ENCODE measurements at regions not wholly inside any gene's neighbourhood (a gene's known extent, or its start where the extent isn't known, plus 50 kb on each side); places are given as distances from the start of the nearest gene placed in this dataset.
"Not testable (repeated sequence)": the region's sequence is repeated elsewhere in the genome, so short reads cannot be mapped to it uniquely, and the experiment has no call there.

- H3K9ac ChIP-seq (ENCODE audit: low read length): no peak overlapping the region
- no peak overlapping the region for H2AK5ac ChIP-seq (ENCODE audit: low read length)
- no peak overlapping the region for H3K4ac ChIP-seq (ENCODE audit: low read depth, low read length)
- no peak overlapping the region for H2BK15ac ChIP-seq (replicated peaks; ENCODE audit: low read depth)
- H2BK120ac ChIP-seq (ENCODE audit: low read depth, low read length): no peak overlapping the region
- no peak overlapping the region for H3K4me2 ChIP-seq (ENCODE audit: low read length)
- DNase-seq: no peak
- H2BK5ac ChIP-seq (ENCODE audit: low read length): no peak overlapping the region
- no peak overlapping the region for H3K4me3 ChIP-seq (ENCODE audit: low read length)
- H4K8ac ChIP-seq (ENCODE audit: low read depth, low read length): no peak overlapping the region
- H3K79me2 ChIP-seq (ENCODE audit: control insufficient read depth, insufficient read depth, low read length): no peaks in the 10 kb centered on the region
- H3K27ac ChIP-seq (ENCODE audit: low read depth, low read length): no peak overlapping the region
- no peaks in the 10 kb centered on the region for H3K79me1 ChIP-seq (ENCODE audit: low read length)
- no peak overlapping the region for H3K23ac ChIP-seq (ENCODE audit: low read length)
- H4K5ac ChIP-seq (ENCODE audit: low read length): no peak overlapping the region
- H3K36me3 ChIP-seq (ENCODE audit: control insufficient read depth, insufficient read depth, low read length): no peaks in the 10 kb centered on the region
- no CpG with 5 or more reads among the region's 1 CpG for WGBS (ENCODE audit: extremely low coverage, insufficient coverage, low lambda C conversion rate)
- no peak overlapping the region for H3K18ac ChIP-seq (ENCODE audit: low read length)
- H3K56ac ChIP-seq (ENCODE audit: low read length): no peak overlapping the region
- H3K4me1 ChIP-seq (ENCODE audit: control insufficient read depth, low read depth, low read length): no peaks in the 10 kb centered on the region
- no peaks in the 10 kb centered on the region for H3K27me3 ChIP-seq (ENCODE audit: insufficient read depth, low read length, poor library complexity)
These were observed 157.3 kb upstream of the CREB1 start for GRCh38 chr2:207372483-207372882.

DNA sequence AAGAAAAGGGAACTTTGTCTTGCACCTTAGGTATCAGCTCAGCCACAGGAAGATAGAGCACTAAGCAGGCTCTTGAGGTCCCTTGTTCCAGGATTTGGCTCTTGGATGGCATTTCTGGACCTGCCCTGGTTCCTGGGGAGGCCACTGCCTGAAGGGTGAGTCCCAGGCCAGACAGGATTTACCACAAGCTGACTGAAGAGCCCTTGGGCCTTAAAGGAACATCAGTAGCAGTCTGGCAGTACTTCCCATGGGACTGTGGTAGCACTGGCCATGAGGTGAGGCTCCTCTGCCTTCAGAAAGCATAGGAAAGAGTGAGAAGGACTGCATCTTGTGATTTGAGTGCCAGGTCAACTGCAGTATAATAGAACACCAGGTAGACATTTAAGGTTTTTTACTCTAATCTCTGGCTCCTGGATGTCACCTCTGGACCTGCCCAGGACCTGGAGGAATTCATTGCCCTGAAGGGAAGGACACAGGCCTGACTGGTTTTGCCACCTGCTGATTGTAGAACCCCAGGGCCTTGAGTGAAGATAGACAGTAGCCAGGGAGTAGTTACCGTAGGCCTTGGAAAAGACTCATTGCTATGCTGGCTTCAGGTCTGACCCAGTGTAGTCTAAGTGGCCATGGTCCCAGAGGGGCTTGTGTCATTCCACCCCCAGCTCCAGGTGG lies 154.4 kb upstream of the CREB1 start:
- Histone ChIP-seq H3K4ac (ENCODE audit: low read depth, low read length) (no peak overlapping the region), H2BK15ac (replicated peaks; ENCODE audit: low read depth) (no peak overlapping the region), H3K18ac (ENCODE audit: low read length) (no peak overlapping the region), H2BK120ac (ENCODE audit: low read depth, low read length) (no peak overlapping the region), H3K4me2 (ENCODE audit: low read length) (no peak overlapping the region), H3K4me3 (ENCODE audit: low read length) (no peak overlapping the region), H4K8ac (ENCODE audit: low read depth, low read length) (no peak overlapping the region), H3K27ac (ENCODE audit: low read depth, low read length) (no peak overlapping the region), H3K9ac (ENCODE audit: low read length) (no peak overlapping the region), H3K56ac (ENCODE audit: low read length) (no peak overlapping the region), H3K23ac (ENCODE audit: low read length) (no peak overlapping the region), H3K36me3 (ENCODE audit: control insufficient read depth, insufficient read depth, low read length) (no peaks in the 10 kb centered on the region), H4K5ac (ENCODE audit: low read length) (no peak overlapping the region), H3K79me1 (ENCODE audit: low read length) (no peaks in the 10 kb centered on the region), H2BK5ac (ENCODE audit: low read length) (no peak overlapping the region), H3K79me2 (ENCODE audit: control insufficient read depth, insufficient read depth, low read length) (no peaks in the 10 kb centered on the region), H2AK5ac (ENCODE audit: low read length) (no peak overlapping the region), H3K27me3 (ENCODE audit: insufficient read depth, low read length, poor library complexity) (no peaks in the 10 kb centered on the region), H3K4me1 (ENCODE audit: control insufficient read depth, low read depth, low read length) (no peaks in the 10 kb centered on the region)
- no CpG with 5 or more reads among the region's 1 CpG for WGBS (ENCODE audit: extremely low coverage, insufficient coverage, low lambda C conversion rate)
- DNase-seq: no peak

DNA sequence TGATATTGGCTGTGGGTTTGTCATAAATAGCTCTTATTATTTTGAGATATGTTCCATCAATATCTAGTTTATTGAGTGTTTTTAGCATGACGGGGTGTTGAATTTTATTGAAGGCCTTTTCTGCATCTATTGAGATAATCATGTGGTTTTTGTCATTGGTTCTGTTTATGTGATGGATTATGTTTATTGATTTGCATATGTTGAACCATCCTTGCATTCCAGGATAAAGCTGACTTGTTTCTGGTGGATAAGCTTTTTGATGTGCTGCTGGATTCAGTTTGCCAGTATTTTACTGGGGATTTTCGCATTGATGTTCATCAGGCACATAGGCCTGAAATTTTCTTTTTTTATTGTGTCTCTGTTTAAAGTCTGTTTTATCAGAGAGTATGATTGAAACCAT lies 151.1 kb upstream of the CREB1 start:
- not testable (repeated sequence) for H3K9ac ChIP-seq (ENCODE audit: low read length); H3K36me3 ChIP-seq (ENCODE audit: control insufficient read depth, insufficient read depth, low read length); H3K79me2 ChIP-seq (ENCODE audit: control insufficient read depth, insufficient read depth, low read length); H3K56ac ChIP-seq (ENCODE audit: low read length); H2BK5ac ChIP-seq (ENCODE audit: low read length); DNase-seq; H2BK15ac ChIP-seq (replicated peaks; ENCODE audit: low read depth); H2BK120ac ChIP-seq (ENCODE audit: low read depth, low read length); H3K4me1 ChIP-seq (ENCODE audit: control insufficient read depth, low read depth, low read length); H2AK5ac ChIP-seq (ENCODE audit: low read length); H3K4me2 ChIP-seq (ENCODE audit: low read length); H4K8ac ChIP-seq (ENCODE audit: low read depth, low read length); H4K5ac ChIP-seq (ENCODE audit: low read length); H3K79me1 ChIP-seq (ENCODE audit: low read length); H3K18ac ChIP-seq (ENCODE audit: low read length); H3K4ac ChIP-seq (ENCODE audit: low read depth, low read length); H3K27ac ChIP-seq (ENCODE audit: low read depth, low read length); H3K27me3 ChIP-seq (ENCODE audit: insufficient read depth, low read length, poor library complexity); H3K4me3 ChIP-seq (ENCODE audit: low read length); H3K23ac ChIP-seq (ENCODE audit: low read length)
- no CpG with 5 or more reads among the region's 2 CpGs for WGBS (ENCODE audit: extremely low coverage, insufficient coverage, low lambda C conversion rate)

DNA sequence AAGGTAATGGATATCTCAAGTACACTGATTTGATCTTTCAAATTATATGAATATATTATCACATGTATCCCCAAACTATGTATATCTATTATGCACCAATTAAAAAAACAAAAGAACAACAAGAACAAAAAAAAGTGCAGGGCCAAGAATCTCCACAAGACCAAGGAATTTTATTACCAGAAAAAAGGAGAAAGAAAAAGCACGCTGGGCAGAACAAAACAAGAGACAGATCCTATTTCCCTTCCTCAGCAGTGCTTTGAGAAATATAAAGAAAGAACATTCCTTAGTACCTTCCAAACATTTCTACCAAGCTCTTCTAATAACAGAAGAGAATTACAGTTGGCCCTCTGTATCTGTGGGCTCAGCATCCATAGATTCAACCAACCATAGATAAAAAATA lies 144.7 kb upstream of the CREB1 start:
- Histone ChIP-seq H2BK5ac (ENCODE audit: low read length) (no peak overlapping the region), H2AK5ac (ENCODE audit: low read length) (no peak overlapping the region), H3K4me1 (ENCODE audit: control insufficient read depth, low read depth, low read length) (no peaks in the 10 kb centered on the region), H3K79me1 (ENCODE audit: low read length) (no peaks in the 10 kb centered on the region), H3K27me3 (ENCODE audit: insufficient read depth, low read length, poor library complexity) (no peaks in the 10 kb centered on the region), H3K56ac (ENCODE audit: low read length) (no peak overlapping the region), H2BK120ac (ENCODE audit: low read depth, low read length) (no peak overlapping the region), H3K4ac (ENCODE audit: low read depth, low read length) (no peak overlapping the region), H3K23ac (ENCODE audit: low read length) (no peak overlapping the region), H3K4me3 (ENCODE audit: low read length) (no peak overlapping the region), H3K79me2 (ENCODE audit: control insufficient read depth, insufficient read depth, low read length) (no peaks in the 10 kb centered on the region), H4K5ac (ENCODE audit: low read length) (no peak overlapping the region), H3K9ac (ENCODE audit: low read length) (no peak overlapping the region), H3K4me2 (ENCODE audit: low read length) (no peak overlapping the region), H3K36me3 (ENCODE audit: control insufficient read depth, insufficient read depth, low read length) (no peaks in the 10 kb centered on the region), H3K18ac (ENCODE audit: low read length) (no peak overlapping the region), H2BK15ac (replicated peaks; ENCODE audit: low read depth) (no peak overlapping the region), H4K8ac (ENCODE audit: low read depth, low read length) (no peak overlapping the region), H3K27ac (ENCODE audit: low read depth, low read length) (no peak overlapping the region)
- WGBS (ENCODE audit: extremely low coverage, insufficient coverage, low lambda C conversion rate): no CpG with 5 or more reads among the region's 1 CpG
- DNase-seq: no peak

- H3K4me3 ChIP-seq (ENCODE audit: low read length): no peak overlapping the region
- H3K18ac ChIP-seq (ENCODE audit: low read length): no peak overlapping the region
- no peak overlapping the region for H2BK15ac ChIP-seq (replicated peaks; ENCODE audit: low read depth)
- WGBS (ENCODE audit: extremely low coverage, insufficient coverage, low lambda C conversion rate): no CpG with 5 or more reads among the region's 1 CpG
- no peak overlapping the region for H3K4me2 ChIP-seq (ENCODE audit: low read length)
- no peaks in the 10 kb centered on the region for H3K79me2 ChIP-seq (ENCODE audit: control insufficient read depth, insufficient read depth, low read length)
- H4K5ac ChIP-seq (ENCODE audit: low read length): no peak overlapping the region
- H3K9ac ChIP-seq (ENCODE audit: low read length): no peak overlapping the region
- H3K79me1 ChIP-seq (ENCODE audit: low read length): no peaks in the 10 kb centered on the region
- H3K27me3 ChIP-seq (ENCODE audit: insufficient read depth, low read length, poor library complexity): no peaks in the 10 kb centered on the region
- H3K56ac ChIP-seq (ENCODE audit: low read length): no peak overlapping the region
- no peaks in the 10 kb centered on the region for H3K4me1 ChIP-seq (ENCODE audit: control insufficient read depth, low read depth, low read length)
- H3K36me3 ChIP-seq (ENCODE audit: control insufficient read depth, insufficient read depth, low read length): no peaks in the 10 kb centered on the region
- no peak overlapping the region for H2AK5ac ChIP-seq (ENCODE audit: low read length)
- H2BK5ac ChIP-seq (ENCODE audit: low read length): no peak overlapping the region
- DNase-seq: no peak
- no peak overlapping the region for H3K4ac ChIP-seq (ENCODE audit: low read depth, low read length)
- no peak overlapping the region for H3K27ac ChIP-seq (ENCODE audit: low read depth, low read length)
- no peak overlapping the region for H3K23ac ChIP-seq (ENCODE audit: low read length)
- no peak overlapping the region for H4K8ac ChIP-seq (ENCODE audit: low read depth, low read length)
- no peak overlapping the region for H2BK120ac ChIP-seq (ENCODE audit: low read depth, low read length)
These were observed 143.9 kb upstream of the CREB1 start for GRCh38 chr2:207385903-207386302.

DNA sequence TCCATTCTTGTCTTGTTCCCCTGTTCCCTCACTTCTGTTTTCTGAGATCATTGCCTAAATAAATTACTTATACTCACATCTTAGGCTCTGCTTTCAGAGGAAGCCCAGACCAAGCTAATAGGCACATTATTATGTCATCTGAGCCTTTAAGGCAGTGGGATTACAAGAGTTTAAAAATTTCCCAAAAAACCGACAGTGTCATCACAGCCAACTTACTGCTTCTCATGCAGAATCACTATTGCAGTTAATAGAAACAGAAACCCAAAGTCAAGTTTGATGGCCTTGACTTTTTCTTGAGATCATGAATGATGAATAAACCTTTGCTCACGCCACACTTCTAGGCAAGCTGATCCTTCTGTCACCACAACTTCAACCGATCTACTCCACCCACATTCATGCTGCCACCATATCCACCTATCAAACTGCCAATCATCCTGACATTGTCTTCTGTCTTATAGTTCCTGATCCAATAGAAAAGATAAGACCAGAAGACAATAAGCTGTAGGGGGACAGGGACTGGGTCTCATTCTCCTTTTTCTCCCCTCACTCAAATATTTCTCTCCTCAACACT lies 142.7 kb upstream of the CREB1 start:
- Histone ChIP-seq H2BK120ac (ENCODE audit: low read depth, low read length) (no peak overlapping the region), H4K8ac (ENCODE audit: low read depth, low read length) (no peak overlapping the region), H4K5ac (ENCODE audit: low read length) (no peak overlapping the region), H3K36me3 (ENCODE audit: control insufficient read depth, insufficient read depth, low read length) (no peaks in the 10 kb centered on the region), H3K4ac (ENCODE audit: low read depth, low read length) (no peak overlapping the region), H3K9ac (ENCODE audit: low read length) (no peak overlapping the region), H3K4me3 (ENCODE audit: low read length) (no peak overlapping the region), H3K4me2 (ENCODE audit: low read length) (no peak overlapping the region), H3K79me2 (ENCODE audit: control insufficient read depth, insufficient read depth, low read length) (no peaks in the 10 kb centered on the region), H3K23ac (ENCODE audit: low read length) (no peak overlapping the region), H3K56ac (ENCODE audit: low read length) (no peak overlapping the region), H3K18ac (ENCODE audit: low read length) (no peak overlapping the region), H3K4me1 (ENCODE audit: control insufficient read depth, low read depth, low read length) (no peaks in the 10 kb centered on the region), H2BK15ac (replicated peaks; ENCODE audit: low read depth) (no peak overlapping the region), H3K79me1 (ENCODE audit: low read length) (no peaks in the 10 kb centered on the region), H3K27me3 (ENCODE audit: insufficient read depth, low read length, poor library complexity) (no peaks in the 10 kb centered on the region), H3K27ac (ENCODE audit: low read depth, low read length) (no peak overlapping the region), H2BK5ac (ENCODE audit: low read length) (no peak overlapping the region), H2AK5ac (ENCODE audit: low read length) (no peak overlapping the region)
- WGBS (ENCODE audit: extremely low coverage, insufficient coverage, low lambda C conversion rate): no CpG with 5 or more reads among the region's 3 CpGs
- no peak for DNase-seq

All from mesendoderm (in vitro differentiated cells).